Spleen (tissue), 7 donors: ENCODE measurements at regions not wholly inside any gene's neighbourhood (a gene's known extent, or its start where the extent isn't known, plus 50 kb on each side); places are given as distances from the start of the nearest gene placed in this dataset.

Source experiments
- CTCF ChIP-seq, 11 experiments: fragments of 200-600 bp in 7 of 11; fragments of 450-650 bp in 4 of 11; sonication (generic) in 4 of 11; IDR thresholded peaks in 8 of 11; conservative IDR thresholded peaks in 3 of 11; 1 replicate in 7 of 11; 2 replicates in 4 of 11; pipeline versions ENCODE4 v1.4.0 to v1.8.0; 2016 to 2021; ENCODE audit warnings: antibody characterized with exemption in 11 of 11, inconsistent platforms in 4 of 11, mild to moderate bottlenecking in 1 of 11
- POLR2A ChIP-seq, 3 donors: fragments of 450-650 bp; IDR thresholded peaks; one replicate each; pipeline ENCODE4 v1.5.1; 2017; ENCODE audit warnings: antibody characterized with exemption in 3 of 3, mild to moderate bottlenecking in 1 of 3
- donor health status: DM: no; HTN: no; CAD: no; lungs with moderate emphysema.
- donor health status: DM: no; HTN: no; CAD: no.
- donor health status: DM: no; HTN: no; CAD: no.

- TF ChIP-seq CTCF (IDR thresholded peaks at IDR 0.05 in 8 of 11, conservative IDR thresholded peaks at IDR 0.05 in 3 of 11) (no peak), POLR2A (IDR thresholded peaks at IDR 0.05) (no peak)
These were observed 1389.7 kb downstream of the DSC3 start for GRCh38 chr18:29652797-29653196.
